Ishikawa (cell line): ENCODE measurements at regions not wholly inside any gene's neighbourhood (a gene's known extent, or its start where the extent isn't known, plus 50 kb on each side); places are given as distances from the start of the nearest gene placed in this dataset.

ENCODE experiments used
- CEBPB ChIP-seq: IDR thresholded peaks from 2 replicates; pipeline ENCODE4 v1.6.1; 2012
- CREB1 ChIP-seq: IDR thresholded peaks from 2 replicates; pipeline ENCODE4 v1.6.1; 2012; ENCODE audit warnings: low read depth
- EGR1 ChIP-seq: IDR thresholded peaks from 2 replicates; pipeline ENCODE4 v1.6.1; 2012
- EP300 ChIP-seq: IDR thresholded peaks from 2 replicates; pipeline ENCODE4 v1.6.1; 2012; ENCODE audit warnings: borderline replicate concordance
- FOXM1 ChIP-seq: IDR thresholded peaks from 2 replicates; pipeline ENCODE4 v1.6.1; 2012; ENCODE audit warnings: low read depth, borderline replicate concordance
- MAX ChIP-seq: IDR thresholded peaks from 2 replicates; pipeline ENCODE4 v1.6.1; 2012
- NFIC ChIP-seq: IDR thresholded peaks from 2 replicates; pipeline ENCODE4 v1.6.1; 2012
- RAD21 ChIP-seq: IDR thresholded peaks from 2 replicates; pipeline ENCODE4 v1.6.1; 2012; ENCODE audit warnings: low read depth
- REST ChIP-seq: IDR thresholded peaks from 2 replicates; pipeline ENCODE4 v1.6.1; 2012; ENCODE audit warnings: low read depth, mild to moderate bottlenecking
- TAF1 ChIP-seq: IDR thresholded peaks from 2 replicates; pipeline ENCODE4 v1.6.1; 2012; ENCODE audit warnings: low read depth, mild to moderate bottlenecking
- TCF12 ChIP-seq: IDR thresholded peaks from 2 replicates; pipeline ENCODE4 v1.6.1; 2012; ENCODE audit warnings: low read depth
- TEAD4 ChIP-seq: IDR thresholded peaks from 2 replicates; pipeline ENCODE4 v1.6.1; 2012
- USF1 ChIP-seq: IDR thresholded peaks from 2 replicates; pipeline ENCODE4 v1.6.1; 2012
- YY1 ChIP-seq: IDR thresholded peaks from 2 replicates; pipeline ENCODE4 v1.6.1; 2012; ENCODE audit warnings: low read depth
- ZBTB7A ChIP-seq: IDR thresholded peaks from 2 replicates; pipeline ENCODE4 v1.6.1; 2012; ENCODE audit warnings: low read depth

- no peak for TF ChIP-seq MAX
- TF ChIP-seq TAF1 = no peak
- TF ChIP-seq TCF12 = no peak
- no peak for TF ChIP-seq RAD21
- no peak for TF ChIP-seq FOXM1
- TF ChIP-seq REST = no peak
- no peak for TF ChIP-seq TEAD4
- no peak for TF ChIP-seq CEBPB
- TF ChIP-seq ZBTB7A = no peak
- TF ChIP-seq NFIC = no peak
- TF ChIP-seq EGR1 = no peak
- no peak for TF ChIP-seq USF1
- TF ChIP-seq CREB1 = no peak
- TF ChIP-seq YY1 = no peak
- no peak for TF ChIP-seq EP300
Measured at GRCh38 chr6:169977434-169978265, 226.2 kb downstream of the ERMARD start.

- TF ChIP-seq ZBTB7A = no peak
- no peak for TF ChIP-seq RAD21
- TF ChIP-seq TEAD4 = no peak
- no peak for TF ChIP-seq MAX
- no peak for TF ChIP-seq TAF1
- no peak for TF ChIP-seq YY1
- TF ChIP-seq REST = no peak
- TF ChIP-seq TCF12 = no peak
- TF ChIP-seq NFIC = no peak
- TF ChIP-seq FOXM1 = no peak
Measured at GRCh38 chr6:169976301-169977081, 225.1 kb downstream of the ERMARD start.

GRCh38 chr6:169975701-169976100 lies 224.3 kb downstream of the ERMARD start:
- TF ChIP-seq REST (no peak), FOXM1 (no peak)

GRCh38 chr6:169975286-169975685 lies 223.9 kb downstream of the ERMARD start:
- TF ChIP-seq FOXM1 (no peak), TAF1 (no peak), NFIC (no peak), TCF12 (no peak)

- no peak for TF ChIP-seq ZBTB7A
- no peak for TF ChIP-seq NFIC
- TF ChIP-seq CREB1 = no peak
- TF ChIP-seq TAF1 = no peak
- no peak for TF ChIP-seq CEBPB
- TF ChIP-seq FOXM1 = no peak
- no peak for TF ChIP-seq YY1
- no peak for TF ChIP-seq EP300
- no peak for TF ChIP-seq EGR1
- no peak for TF ChIP-seq RAD21
- TF ChIP-seq TCF12 = no peak
- TF ChIP-seq MAX = no peak
- TF ChIP-seq USF1 = no peak
- no peak for TF ChIP-seq REST
- no peak for TF ChIP-seq TEAD4
Measured at GRCh38 chr6:169974663-169975062, 223.2 kb downstream of the ERMARD start.
